Left lung (tissue), 4 donors: ENCODE measurements at regions not wholly inside any gene's neighbourhood (a gene's known extent, or its start where the extent isn't known, plus 50 kb on each side); places are given as distances from the start of the nearest gene placed in this dataset.

Experiments
- ATAC-seq: fragments of 200-7000 bp; cut with Tn5 transposase; one replicate; pipeline ENCODE4 v1.9.1; 2020; ENCODE audit warnings: moderate library complexity
- DNase-seq, 4 donors: peaks; one replicate each; pipeline ENCODE4 v3.0.0-alpha.2; 2013 to 2020
- H3K27ac ChIP-seq, 2 donors: fragments of 200-600 bp; sonication (generic) in 1 of 2; one replicate each; pipeline versions ENCODE4 v1.5.0 to v1.8.0; 2020 to 2021
- H3K27me3 ChIP-seq, 2 donors: fragments of 200-600 bp; sonication (generic) in 1 of 2; one replicate each; pipeline versions ENCODE4 v1.5.0 to v1.8.0; 2020 to 2021
- H3K36me3 ChIP-seq, 2 donors: fragments of 200-600 bp; sonication (generic) in 1 of 2; one replicate each; pipeline versions ENCODE4 v1.5.0 to v1.8.0; 2020 to 2021
- H3K4me1 ChIP-seq, 2 donors: fragments of 200-600 bp; one replicate each; pipeline ENCODE4 v1.8.0; 2021
- H3K4me3 ChIP-seq, 2 donors: fragments of 200-600 bp; sonication (generic) in 1 of 2; one replicate each; pipeline versions ENCODE4 v1.5.0 to v1.8.0; 2020 to 2021; ENCODE audit warnings: mild to moderate bottlenecking in 1 of 2
- H3K9me3 ChIP-seq, 2 donors: fragments of 200-600 bp; sonication (generic) in 1 of 2; one replicate each; pipeline versions ENCODE4 v1.5.0 to v1.8.0; 2020 to 2021
- intact Hi-C, 2 donors: fragments of 100-400 bp; cut with DNase I; formaldehyde crosslinking; loops; one replicate each; pipeline versions ENCODE4 v1.11.2 to v1.14.2; 2022
- TF ChIP-seq, protein P1 (sequence below), 2 donors: fragments of 200-600 bp; sonication (generic) in 1 of 2; IDR thresholded peaks; one replicate each; pipeline versions ENCODE4 v1.5.0 to v1.8.0; 2021; ENCODE audit warnings: antibody characterized with exemption in 2 of 2
- donor health status: DM: no; HTN: yes; CAD: no.
- donor health status: DM: no; HTN: no; CAD: no.

- Histone ChIP-seq H3K9me3 (no peaks in the 10 kb centered on the region), H3K4me3 (no peak overlapping the region), H3K36me3 (no peaks in the 10 kb centered on the region), H3K27ac (no peak overlapping the region), H3K4me1 (no peaks in the 10 kb centered on the region), H3K27me3 (no peaks in the 10 kb centered on the region)
- intact Hi-C loops = no loop called here
- DNase-seq (no peak), ATAC-seq (no peak)
- TF ChIP-seq, protein P1, sequence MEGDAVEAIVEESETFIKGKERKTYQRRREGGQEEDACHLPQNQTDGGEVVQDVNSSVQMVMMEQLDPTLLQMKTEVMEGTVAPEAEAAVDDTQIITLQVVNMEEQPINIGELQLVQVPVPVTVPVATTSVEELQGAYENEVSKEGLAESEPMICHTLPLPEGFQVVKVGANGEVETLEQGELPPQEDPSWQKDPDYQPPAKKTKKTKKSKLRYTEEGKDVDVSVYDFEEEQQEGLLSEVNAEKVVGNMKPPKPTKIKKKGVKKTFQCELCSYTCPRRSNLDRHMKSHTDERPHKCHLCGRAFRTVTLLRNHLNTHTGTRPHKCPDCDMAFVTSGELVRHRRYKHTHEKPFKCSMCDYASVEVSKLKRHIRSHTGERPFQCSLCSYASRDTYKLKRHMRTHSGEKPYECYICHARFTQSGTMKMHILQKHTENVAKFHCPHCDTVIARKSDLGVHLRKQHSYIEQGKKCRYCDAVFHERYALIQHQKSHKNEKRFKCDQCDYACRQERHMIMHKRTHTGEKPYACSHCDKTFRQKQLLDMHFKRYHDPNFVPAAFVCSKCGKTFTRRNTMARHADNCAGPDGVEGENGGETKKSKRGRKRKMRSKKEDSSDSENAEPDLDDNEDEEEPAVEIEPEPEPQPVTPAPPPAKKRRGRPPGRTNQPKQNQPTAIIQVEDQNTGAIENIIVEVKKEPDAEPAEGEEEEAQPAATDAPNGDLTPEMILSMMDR (IDR thresholded peaks at IDR 0.05) = no peak
Measured at GRCh38 chr12:94791933-94792332, 141.6 kb upstream of the TMCC3 start.

DNA sequence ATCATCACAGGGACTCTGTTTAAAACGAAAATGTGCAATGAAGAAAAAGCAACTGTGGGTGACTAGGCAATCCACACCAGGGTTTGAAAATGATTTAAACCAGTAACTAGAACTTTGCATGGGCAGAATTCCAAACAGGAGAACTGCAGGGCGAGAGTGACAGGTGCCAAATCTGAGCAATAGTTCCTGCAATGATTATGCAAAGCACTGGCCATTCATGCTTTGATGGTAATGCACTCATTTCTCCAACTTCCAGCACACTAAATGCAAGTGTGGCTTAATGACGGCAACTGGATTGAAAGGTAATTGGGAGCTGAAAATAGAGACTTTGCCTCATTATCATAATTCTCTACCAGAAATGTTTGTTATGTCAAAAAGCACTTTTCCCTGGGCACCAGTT, 140.5 kb upstream of the TMCC3 start:
- TF ChIP-seq, protein P1 (IDR thresholded peaks at IDR 0.05) = no peak
- Histone ChIP-seq H3K27me3 (no peaks in the 10 kb centered on the region), H3K4me3 (no peak overlapping the region), H3K27ac (no peak overlapping the region), H3K4me1 (no peaks in the 10 kb centered on the region), H3K36me3 (no peaks in the 10 kb centered on the region), H3K9me3 (no peaks in the 10 kb centered on the region)
- intact Hi-C loops = no loop called here
- ATAC-seq (no peak), DNase-seq (no peak)

DNA sequence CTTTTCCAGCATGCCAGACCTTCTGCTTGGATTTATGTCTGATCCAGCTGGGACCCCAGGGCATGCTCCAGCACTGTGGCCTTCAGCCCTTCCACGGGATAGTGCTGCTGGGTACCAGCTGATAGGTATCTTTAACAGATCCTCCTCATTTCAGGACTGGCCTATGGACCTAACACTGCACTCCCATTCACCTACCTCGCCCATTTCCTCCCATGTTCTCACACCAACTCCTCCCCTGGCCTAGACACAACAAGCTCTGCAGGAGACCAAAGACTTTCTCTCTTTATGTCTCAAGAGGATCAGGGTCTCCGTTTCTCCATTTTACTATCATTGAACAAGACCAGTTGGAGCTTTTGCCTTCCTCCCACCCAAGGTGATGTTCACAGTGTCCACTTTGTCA, 140.0 kb upstream of the TMCC3 start:
- DNase-seq = no peak
- Histone ChIP-seq H3K36me3 (no peaks in the 10 kb centered on the region), H3K4me1 (no peaks in the 10 kb centered on the region), H3K9me3 (no peaks in the 10 kb centered on the region), H3K4me3 (no peak overlapping the region), H3K27ac (no peak overlapping the region), H3K27me3 (no peaks in the 10 kb centered on the region)
- no peak for ATAC-seq
- TF ChIP-seq, protein P1 (IDR thresholded peaks at IDR 0.05) = no peak
- intact Hi-C loops = no loop called here

GRCh38 chr12:94789510-94790225, 139.3 kb upstream of the TMCC3 start:
- ATAC-seq (no peak), DNase-seq (no peak)
- Histone ChIP-seq H3K27ac (no peak overlapping the region), H3K4me3 (no peak overlapping the region), H3K27me3 (no peaks in the 10 kb centered on the region), H3K9me3 (no peaks in the 10 kb centered on the region), H3K36me3 (no peaks in the 10 kb centered on the region), H3K4me1 (no peaks in the 10 kb centered on the region)
- TF ChIP-seq, protein P1 (IDR thresholded peaks at IDR 0.05) = no peak
- intact Hi-C loops = no loop called here

DNA sequence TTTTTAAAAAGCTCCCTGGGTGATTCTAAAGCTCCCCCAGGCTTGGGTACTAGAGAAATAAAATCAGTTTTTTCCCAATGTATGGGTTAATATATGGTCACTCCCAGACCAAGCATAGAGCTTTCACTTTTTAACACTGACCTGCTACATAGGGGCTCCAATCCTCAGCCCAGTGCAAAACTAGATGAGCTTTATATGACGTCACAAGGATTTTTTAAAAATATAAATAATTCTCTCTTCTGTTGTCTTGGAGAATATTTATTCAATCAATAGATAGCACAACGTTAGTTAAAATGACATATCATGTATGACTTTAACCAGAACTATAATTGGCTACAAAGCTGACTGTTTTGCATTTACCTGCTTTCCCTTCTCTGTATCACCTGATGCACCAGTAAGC, 137.9 kb upstream of the TMCC3 start:
- Histone ChIP-seq H3K36me3 (no peaks in the 10 kb centered on the region), H3K9me3 (no peaks in the 10 kb centered on the region), H3K4me1 (no peaks in the 10 kb centered on the region), H3K4me3 (no peak overlapping the region), H3K27me3 (no peaks in the 10 kb centered on the region), H3K27ac (no peak overlapping the region)
- DNase-seq (no peak), ATAC-seq (no peak)
- TF ChIP-seq, protein P1 (IDR thresholded peaks at IDR 0.05) = no peak
- intact Hi-C loops = no loop called here
